Cerebellar cortex (tissue), 1 donor: ENCODE measurements at regions not wholly inside any gene's neighbourhood (a gene's known extent, or its start where the extent isn't known, plus 50 kb on each side); places are given as distances from the start of the nearest gene placed in this dataset.

Source experiments
- DNase-seq: peaks from one replicate; pipeline ENCODE4 v3.0.0-alpha.2; 2015; ENCODE audit warnings: low spot score

DNA sequence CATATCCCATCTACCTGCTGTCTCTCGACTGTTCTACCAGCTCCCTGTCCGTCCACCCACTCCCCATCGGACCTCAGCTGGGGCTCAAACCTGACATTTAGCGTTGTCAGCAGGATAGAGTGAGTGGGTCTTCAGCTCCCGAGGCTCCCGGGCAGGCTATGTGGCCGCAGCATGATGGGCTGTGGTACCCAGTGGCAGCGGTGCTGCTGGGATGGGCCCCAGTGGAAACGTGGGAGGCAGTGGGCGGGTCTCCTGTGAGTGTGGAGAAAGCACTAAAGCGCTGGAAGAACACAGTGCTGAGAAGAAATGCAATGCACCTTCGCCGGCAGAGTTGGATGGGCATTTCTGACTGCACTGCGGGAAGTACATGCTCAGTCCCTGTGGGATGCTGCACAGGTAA lies 204.8 kb upstream of the SYT4 start:
- DNase-seq = no peak

GRCh38 chr18:43482600-43482999 lies 205.3 kb upstream of the SYT4 start:
- DNase-seq = no peak

DNA sequence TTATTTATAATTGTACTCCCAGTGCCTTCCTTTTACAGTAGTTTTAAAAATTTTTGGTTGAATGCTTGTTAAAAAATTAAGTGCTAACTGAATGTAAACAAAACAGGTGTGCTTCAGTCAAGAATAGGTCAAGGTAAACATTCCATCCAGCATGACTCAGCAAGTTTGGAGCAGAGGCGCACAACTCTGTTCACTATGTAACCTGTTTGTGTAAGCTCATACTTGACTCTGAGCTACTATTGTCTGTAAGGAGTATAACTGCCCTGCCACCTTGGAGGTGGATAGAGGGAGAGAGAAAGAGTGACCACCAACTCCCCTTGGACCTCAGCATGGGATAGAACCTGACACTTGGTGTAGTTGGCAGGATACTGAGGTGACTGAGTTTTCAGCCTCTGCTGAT lies 207.4 kb upstream of the SYT4 start:
- no peak for DNase-seq

DNA sequence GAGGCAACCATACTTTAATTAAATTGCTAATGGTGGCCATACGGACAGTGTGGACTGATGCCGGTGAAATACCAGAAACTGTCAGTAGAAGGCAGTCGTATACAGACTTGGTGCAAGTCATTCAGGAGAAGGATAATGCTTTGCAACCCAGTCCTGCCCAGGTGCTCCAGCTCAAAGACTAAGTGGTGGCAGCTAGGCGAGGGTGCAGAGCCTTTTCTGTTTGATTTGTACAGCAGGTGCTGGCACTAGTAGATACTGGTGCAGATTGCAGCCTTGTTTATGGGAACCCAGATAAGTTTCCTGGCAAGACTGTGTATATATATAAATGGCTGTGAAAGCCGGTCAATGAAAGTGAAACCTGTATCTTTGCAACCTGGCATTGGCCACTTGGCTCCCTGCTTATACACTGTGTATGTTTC lies 208.3 kb upstream of the SYT4 start:
- no peak for DNase-seq

DNA sequence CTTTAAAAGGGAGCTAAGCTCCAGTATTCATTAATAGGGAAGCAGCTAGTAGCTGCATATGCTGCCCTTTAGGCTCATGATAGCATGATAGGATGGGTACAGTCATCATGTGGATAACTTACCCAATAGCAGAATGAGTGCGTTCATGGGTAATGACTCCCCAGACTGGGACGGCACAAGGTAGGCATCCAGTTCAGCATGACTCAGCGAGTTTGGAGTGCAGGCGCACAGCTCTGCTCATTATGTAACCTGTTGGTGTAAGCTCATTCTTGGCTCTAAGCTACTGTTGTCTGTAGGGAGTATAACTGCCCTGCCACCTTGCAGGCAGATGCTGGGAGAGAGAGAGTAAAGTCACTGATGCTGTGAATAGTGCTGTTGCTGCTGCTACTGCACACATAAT lies 209.2 kb upstream of the SYT4 start:
- DNase-seq = no peak

DNA sequence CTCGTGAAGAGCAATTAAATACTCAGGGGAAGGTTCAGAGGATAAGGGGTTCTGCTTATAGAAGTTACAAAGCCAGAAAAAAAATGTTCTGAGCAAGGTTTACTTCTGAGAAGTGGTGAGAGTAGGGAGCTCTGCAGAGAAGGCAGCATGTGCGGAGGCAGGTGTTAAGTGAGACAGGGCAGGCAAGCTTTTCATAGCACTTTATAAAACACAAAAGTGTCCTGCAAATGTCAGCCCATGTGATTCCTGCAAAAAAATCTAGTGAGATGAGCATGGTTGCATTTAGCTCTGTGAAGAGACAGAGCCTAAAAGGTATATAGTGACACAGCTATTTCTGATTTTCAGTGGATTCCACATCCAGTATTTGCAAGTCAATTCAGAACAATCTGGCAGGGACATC lies 223.8 kb upstream of the SYT4 start:
- no peak for DNase-seq

GRCh38 chr18:43506935-43507334 lies 229.6 kb upstream of the SYT4 start:
- no peak for DNase-seq

DNA sequence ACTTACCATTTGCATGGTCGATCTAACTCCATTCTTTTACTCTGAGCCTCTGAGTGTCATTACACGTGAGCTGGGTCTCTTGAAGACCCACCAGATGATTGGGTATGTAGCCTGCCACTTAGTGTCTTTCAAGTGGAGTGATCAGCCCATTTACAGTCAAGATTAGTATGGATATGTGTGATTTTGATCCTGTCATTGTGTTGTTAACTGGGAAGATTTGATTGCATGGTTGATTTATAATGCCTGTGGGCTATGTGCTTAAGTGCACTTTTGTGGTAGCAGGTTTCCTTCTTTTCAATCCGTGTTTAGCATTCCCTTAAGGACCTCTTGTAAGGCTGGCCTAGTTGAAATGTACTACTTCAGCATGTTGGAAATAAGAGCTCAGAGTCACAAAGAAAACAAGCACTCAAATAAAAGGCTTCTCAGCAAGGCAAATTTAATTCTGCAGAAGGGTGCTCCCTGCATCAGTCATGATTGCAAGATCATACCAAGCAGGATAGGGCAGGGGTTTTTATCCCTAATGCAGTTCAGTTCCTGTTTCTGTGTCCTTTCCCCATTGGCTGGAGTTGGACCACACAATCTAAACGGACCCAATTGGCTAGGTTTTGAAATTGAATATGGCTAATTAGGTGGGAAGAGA lies 230.7 kb upstream of the SYT4 start:
- DNase-seq = no peak

- DNase-seq = no peak
These were observed 237.5 kb upstream of the SYT4 start for GRCh38 chr18:43514747-43515146.

GRCh38 chr18:43515481-43515880 lies 238.2 kb upstream of the SYT4 start:
- DNase-seq = no peak

- DNase-seq = no peak
These were observed 247.0 kb upstream of the SYT4 start for GRCh38 chr18:43524260-43524659.

DNA sequence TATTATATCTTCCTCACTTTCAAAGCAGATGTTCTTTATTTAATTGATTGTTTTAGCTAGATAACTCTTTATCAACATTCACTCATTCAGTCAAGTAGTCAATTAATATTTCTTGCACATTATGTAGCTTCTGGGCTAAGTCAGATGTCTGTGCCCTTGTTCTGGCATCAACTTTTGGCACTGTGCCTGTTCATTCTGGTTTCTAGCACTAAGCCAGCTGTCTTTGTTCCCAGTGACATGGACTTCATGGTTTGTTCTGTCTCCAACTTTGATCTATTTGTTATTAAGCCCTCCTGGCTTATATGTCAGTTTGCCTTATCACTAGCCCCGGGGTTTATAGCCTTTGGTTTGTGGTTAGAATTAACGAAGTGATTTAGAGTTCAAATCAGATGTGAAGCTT lies 247.9 kb upstream of the SYT4 start:
- peak; percentile 14 for DNase-seq

GRCh38 chr18:43526426-43527145 lies 249.3 kb upstream of the SYT4 start:
- DNase-seq = no peak

DNA sequence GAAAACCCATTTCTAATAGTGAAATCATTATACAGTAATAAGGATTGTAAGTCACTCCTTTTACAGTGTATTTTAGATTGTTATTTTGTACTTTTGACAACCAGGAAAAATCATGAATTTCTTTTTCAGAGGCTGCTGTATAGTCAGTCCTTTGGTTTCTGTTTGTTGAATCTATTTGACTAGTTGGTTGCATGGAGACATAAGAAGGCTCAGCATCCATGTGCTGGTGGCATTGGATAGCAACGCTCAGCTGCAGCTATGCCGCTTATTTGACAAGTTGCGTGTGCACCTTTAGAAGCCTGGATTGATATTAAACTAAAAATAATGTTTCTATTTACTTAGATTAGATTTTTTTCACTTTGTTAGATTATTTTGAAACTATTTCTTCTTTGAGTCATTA lies 254.1 kb upstream of the SYT4 start:
- no peak for DNase-seq

DNA sequence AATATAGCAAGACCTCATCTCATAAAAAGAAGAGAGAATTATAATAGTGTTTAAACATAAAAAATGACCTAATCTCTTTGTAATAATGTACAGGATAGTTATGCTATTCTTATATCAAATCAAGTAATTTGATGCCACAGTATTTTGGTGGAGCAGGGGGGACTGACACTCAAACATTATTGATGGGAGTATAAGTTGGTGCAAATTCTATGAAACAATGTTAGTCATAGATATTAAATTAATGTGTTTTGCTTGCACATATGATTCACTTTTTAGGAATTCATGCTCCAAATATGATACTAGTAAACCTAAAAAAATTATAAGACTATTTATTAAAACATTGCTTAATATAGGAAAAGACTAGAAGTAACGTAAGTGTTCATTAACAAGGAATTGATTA lies 256.1 kb upstream of the SYT4 start:
- DNase-seq = no peak

DNA sequence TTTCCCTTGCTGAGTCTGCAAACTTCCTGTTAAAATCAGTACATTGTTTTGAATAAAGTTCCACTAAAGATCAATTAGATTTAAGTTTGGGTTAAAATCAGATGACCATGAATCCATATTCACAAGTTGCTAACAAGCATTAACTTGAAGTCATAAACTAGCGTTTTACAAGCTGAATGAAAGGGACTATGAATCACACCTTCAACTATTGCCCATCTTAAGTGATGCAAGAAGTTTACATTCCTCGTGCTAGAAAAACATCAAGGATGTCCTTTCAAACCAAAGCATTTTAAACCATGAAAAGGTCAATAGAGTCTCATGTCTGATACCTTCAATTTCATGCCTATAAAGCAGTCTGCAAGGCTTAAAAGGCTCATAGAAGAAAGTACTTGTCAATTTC lies 257.2 kb upstream of the SYT4 start:
- no peak for DNase-seq

DNA sequence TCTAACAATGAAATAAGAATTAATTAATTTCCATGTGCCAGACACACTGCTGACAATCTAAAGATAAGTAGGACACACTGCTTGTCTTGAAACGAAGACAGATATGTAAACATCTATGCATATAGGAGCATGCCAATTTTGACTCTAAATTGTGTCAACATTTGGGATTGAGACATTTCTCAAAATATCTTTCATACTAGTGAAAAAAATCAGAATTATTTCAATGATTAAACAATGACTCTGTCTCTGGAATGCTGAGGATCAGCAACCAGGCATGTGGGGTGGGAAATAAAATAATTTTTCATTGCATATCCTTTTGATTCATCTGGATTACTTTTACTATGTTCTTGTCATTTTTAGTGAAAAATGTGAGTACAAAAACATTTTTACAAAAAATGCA lies 262.6 kb upstream of the SYT4 start:
- no peak for DNase-seq

DNA sequence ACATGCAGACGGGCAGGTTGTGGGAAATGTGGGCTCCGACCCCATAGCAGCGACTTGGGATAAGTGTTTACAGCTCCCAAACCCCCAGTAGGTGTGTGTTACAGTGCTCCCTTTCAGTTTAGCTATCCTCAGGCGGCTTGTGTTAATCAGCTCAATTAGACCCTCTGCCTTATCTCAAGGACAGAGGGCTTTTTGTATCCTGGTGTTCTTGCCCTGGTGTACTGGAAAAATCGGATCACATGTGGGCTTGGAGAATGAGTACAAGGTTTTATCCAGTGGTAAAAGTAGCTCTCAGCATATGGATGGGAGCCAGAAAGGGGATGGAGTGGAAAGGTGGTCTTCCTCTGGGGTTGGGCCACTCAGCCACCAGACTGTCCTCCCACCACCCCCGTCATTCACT lies 264.7 kb upstream of the SYT4 start:
- no peak for DNase-seq

GRCh38 chr18:43543236-43543635 lies 265.9 kb upstream of the SYT4 start:
- no peak for DNase-seq

DNA sequence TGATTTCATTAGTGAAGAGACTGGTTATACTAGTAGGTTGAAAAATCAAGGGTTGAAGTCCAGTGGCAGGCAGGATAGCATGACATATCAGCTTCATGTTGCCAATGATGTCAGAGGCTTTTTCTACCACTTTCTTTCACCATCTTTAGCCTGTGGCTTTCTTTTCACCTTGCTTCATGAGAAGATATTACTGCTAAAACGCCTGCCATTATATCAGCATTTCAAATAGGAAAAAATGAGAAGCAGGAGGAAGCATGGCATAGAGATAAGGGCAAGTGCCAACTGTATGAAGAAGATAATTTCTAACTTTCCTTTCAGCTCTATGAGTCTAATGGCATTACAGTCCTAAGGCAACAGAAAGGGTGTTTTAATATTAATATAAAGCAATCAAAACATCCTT lies 270.2 kb upstream of the SYT4 start:
- DNase-seq = no peak

GRCh38 chr18:43559507-43559906 lies 282.2 kb upstream of the SYT4 start:
- no peak for DNase-seq

GRCh38 chr18:43563780-43564179 lies 286.5 kb upstream of the SYT4 start:
- peak; percentile 71 for DNase-seq

- no peak for DNase-seq
These were observed 293.3 kb upstream of the SYT4 start for GRCh38 chr18:43570593-43570992.

GRCh38 chr18:43571078-43571689 lies 293.9 kb upstream of the SYT4 start:
- DNase-seq = peak; percentile 76
